Colonic mucosa (tissue), 4 donors: ENCODE measurements at regions not wholly inside any gene's neighbourhood (a gene's known extent, or its start where the extent isn't known, plus 50 kb on each side); places are given as distances from the start of the nearest gene placed in this dataset.
"Not testable (repeated sequence)": the region's sequence is repeated elsewhere in the genome, so short reads cannot be mapped to it uniquely, and the experiment has no call there.

Experiments used
- DNase-seq: peaks from one replicate; pipeline ENCODE4 v3.0.0-alpha.2; 2020
- H3K27ac ChIP-seq: fragments of 200-600 bp; one replicate; pipeline ENCODE4 v1.8.0; 2021
- H3K27me3 ChIP-seq: fragments of 200-600 bp; one replicate; pipeline ENCODE4 v1.8.0; 2021
- H3K36me3 ChIP-seq: fragments of 200-600 bp; one replicate; pipeline ENCODE4 v1.8.0; 2021
- H3K4me1 ChIP-seq: fragments of 200-600 bp; one replicate; pipeline ENCODE4 v1.8.0; 2021; ENCODE audit warnings: mild to moderate bottlenecking
- H3K4me3 ChIP-seq: fragments of 200-600 bp; one replicate; pipeline ENCODE4 v1.8.0; 2021
- H3K9ac ChIP-seq, 2 donors: one replicate each; pipeline ENCODE4 v1.7.0; 2013; ENCODE audit warnings: control low read depth in 2 of 2, low read depth in 2 of 2, low read length in 2 of 2
- H3K9me3 ChIP-seq: fragments of 200-600 bp; one replicate; pipeline ENCODE4 v1.8.0; 2021
- CTCF ChIP-seq: fragments of 200-600 bp; IDR thresholded peaks from one replicate; pipeline ENCODE4 v1.8.0; 2022; ENCODE audit warnings: antibody characterized with exemption, mild to moderate bottlenecking
- intact Hi-C: fragments of 100-400 bp; cut with DNase I; formaldehyde crosslinking; loops from one replicate; pipeline ENCODE4 v1.14.1; 2022
- donor health status: healthy.
- donor health status: DM: no; HTN: no; CAD: no.
- donor health status: DM: no; HTN: no; CAD: no.

DNA sequence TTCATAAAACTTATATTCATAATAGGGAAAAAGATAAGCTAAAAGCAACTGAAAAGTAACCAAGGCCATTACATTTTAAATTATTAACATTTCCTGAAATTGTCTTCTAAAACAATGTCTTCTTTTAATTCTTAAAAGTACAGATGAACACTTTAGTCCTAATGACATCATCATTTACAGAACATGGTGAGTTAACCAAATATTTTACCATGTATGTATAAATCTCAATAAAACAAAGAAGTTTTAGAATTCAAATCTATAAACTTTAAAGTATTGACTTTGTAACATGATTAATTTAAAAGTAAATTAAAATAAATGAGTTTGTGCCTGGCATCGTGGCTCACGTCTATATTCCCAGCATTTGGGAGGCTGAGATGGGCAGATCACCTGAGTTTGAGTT, 125.9 kb upstream of the PRSS16 start:
- Histone ChIP-seq H3K4me3 (no peak overlapping the region), H3K9me3 (no peaks in the 10 kb centered on the region), H3K27me3 (no peaks in the 10 kb centered on the region), H3K36me3 (no peaks in the 10 kb centered on the region), H3K27ac (no peak overlapping the region), H3K9ac (no peak overlapping the region), H3K4me1 (no peaks in the 10 kb centered on the region)
- DNase-seq, result no peak
- intact Hi-C loops, result loop anchor here (10.0 kb wide), 1 partner anchor 353 kb away; the partner anchor contains the start of gene ZNF184
- no peak for TF ChIP-seq CTCF

DNA sequence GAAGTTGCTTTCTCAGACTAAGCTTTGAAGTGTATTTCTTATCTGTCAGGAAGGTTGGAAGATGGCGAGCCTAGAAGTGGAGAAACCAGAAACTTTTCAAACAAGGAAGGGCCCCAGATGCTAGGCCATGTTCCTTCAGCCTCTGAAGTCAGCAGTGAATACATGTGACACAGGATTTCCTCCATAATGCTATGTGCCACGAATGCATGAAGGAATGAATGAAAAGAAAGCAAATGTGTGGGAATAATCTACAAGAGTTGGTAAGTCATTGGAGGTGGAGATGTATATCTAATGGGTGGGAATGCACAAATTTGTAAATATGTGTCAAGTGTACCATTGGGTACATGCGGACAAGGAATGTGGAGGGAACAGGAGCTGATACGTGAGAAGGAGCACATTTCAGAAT, 123.2 kb upstream of the PRSS16 start:
- H3K9me3 ChIP-seq, result no peaks in the 10 kb centered on the region
- TF ChIP-seq CTCF, result no peak
- no peak for DNase-seq
- H3K27ac ChIP-seq, result no peak overlapping the region
- H3K4me1 ChIP-seq, result no peaks in the 10 kb centered on the region
- H3K9ac ChIP-seq, result no peak overlapping the region
- H3K27me3 ChIP-seq, result no peaks in the 10 kb centered on the region
- H3K4me3 ChIP-seq, result no peak overlapping the region
- H3K36me3 ChIP-seq, result no peaks in the 10 kb centered on the region
- intact Hi-C loops, result loop anchor here (10.0 kb wide), 1 partner anchor 351 kb away; the partner anchor contains the start of gene ZNF184

GRCh38 chr6:27126046-27126814, 121.3 kb upstream of the PRSS16 start:
- no peak for TF ChIP-seq CTCF
- Histone ChIP-seq H3K27me3 (no peaks in the 10 kb centered on the region), H3K4me3 (no peak overlapping the region), H3K9me3 (no peaks in the 10 kb centered on the region), H3K36me3 (no peaks in the 10 kb centered on the region), H3K9ac (no peak overlapping the region), H3K4me1 (no peaks in the 10 kb centered on the region), H3K27ac (no peak overlapping the region)
- no peak for DNase-seq
- intact Hi-C loops, result loop anchor here (10.0 kb wide), 1 partner anchor 349 kb away; the partner anchor contains the start of gene ZNF184

DNA sequence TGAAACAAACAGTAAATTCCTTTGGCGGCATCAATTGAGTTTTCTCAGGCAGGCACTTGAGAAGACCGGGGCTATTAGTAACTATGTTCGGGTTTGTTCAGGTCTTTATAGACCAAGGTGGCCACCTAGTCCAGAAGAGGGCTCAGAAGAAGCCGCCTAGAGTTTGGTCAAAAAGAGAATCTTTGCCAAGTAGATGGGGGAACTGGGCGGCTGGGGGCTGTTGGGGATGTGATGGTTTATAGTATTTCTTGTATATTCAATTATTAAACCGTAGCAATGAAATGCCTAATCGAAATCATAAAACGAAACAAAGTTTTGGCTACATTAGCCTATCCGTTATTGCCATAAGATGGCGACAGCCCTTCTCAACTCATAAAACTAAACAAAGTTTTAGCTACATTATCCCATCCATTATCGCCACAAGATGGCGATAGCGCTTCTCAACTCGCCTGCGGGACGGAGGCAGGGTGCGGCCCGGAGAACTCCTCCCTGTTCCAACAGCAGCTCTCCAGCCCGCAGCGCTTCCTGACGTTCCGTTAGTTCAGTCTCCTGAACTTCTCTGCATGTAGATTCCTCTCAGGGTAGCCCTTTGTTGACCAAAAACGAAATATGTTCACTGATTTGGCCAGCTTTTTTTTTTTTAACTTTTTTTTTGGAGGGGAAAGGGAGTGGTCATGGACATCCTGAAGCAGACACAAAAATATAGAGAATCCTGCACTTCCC, 120.5 kb upstream of the PRSS16 start:
- TF ChIP-seq CTCF, result peak; percentile 78
- intact Hi-C loops, result loop anchor here (10.0 kb wide), 1 partner anchor 348 kb away; the partner anchor contains the start of gene ZNF184

DNA sequence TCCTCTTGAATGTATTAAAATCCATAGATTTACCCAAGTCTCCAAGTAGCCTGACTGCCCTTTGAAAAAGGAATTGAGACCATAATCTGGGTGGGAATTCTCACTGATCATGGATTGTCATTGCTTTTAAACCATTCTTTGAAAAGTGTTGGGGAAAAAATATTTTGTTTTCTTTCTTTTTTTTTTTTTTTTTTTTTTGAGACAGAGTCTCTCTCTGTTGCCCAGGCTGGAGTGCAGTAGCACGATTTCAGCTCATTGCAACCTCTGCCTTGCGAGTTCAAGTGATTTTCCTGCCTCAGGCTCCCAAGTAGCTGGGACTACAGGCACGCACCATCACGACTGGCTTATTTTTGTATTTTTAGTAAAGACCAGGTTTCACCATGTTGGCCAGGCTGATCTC, 119.6 kb upstream of the PRSS16 start:
- DNase-seq, H3K9me3 ChIP-seq, H3K9ac ChIP-seq, H3K4me3 ChIP-seq, H3K27me3 ChIP-seq, H3K4me1 ChIP-seq, H3K36me3 ChIP-seq, H3K27ac ChIP-seq: not testable (repeated sequence)
- intact Hi-C loops, result loop anchor here (10.0 kb wide), 1 partner anchor 347 kb away; the partner anchor contains the start of gene ZNF184

More for the DNA sequence above, 120.5 kb upstream of the PRSS16 start:
- Histone ChIP-seq H3K27me3 (no peaks in the 10 kb centered on the region), H3K9me3 (no peaks in the 10 kb centered on the region), H3K36me3 (no peaks in the 10 kb centered on the region), H3K27ac (no peak overlapping the region), H3K4me3 (peak overlapping the region; percentile 5), H3K4me1 (no peaks in the 10 kb centered on the region), H3K9ac (no peak overlapping the region)
- peak; percentile 95 for DNase-seq
